Endothelial cell of umbilical vein (primary cell): ENCODE measurements at regions not wholly inside any gene's neighbourhood (a gene's known extent, or its start where the extent isn't known, plus 50 kb on each side); places are given as distances from the start of the nearest gene placed in this dataset.

ENCODE experiments used
- BruUV-seq: library from RNA; stranded (reverse); fragments of 400-500 nt; replicated peaks from 2 replicates; lab custom pipeline; 2021; lab: Mats Ljungman, UMichigan
- CTCF ChIA-PET: fragments of 300-600, 350-600 bp; sonication (Branson Sonifier 250); formaldehyde crosslinking; loops from one replicate; lab custom pipeline; 2021; ENCODE audit warnings: antibody characterized with exemption, inconsistent platforms; lab: Charles Lee
- POLR2A ChIA-PET: fragments of 300-600, 350-600 bp; sonication (Branson Sonifier 250); formaldehyde crosslinking; loops from one replicate; lab custom pipeline; 2021; ENCODE audit warnings: antibody characterized with exemption, inconsistent platforms; lab: Charles Lee
- DNase-seq: peaks from one replicate; pipeline ENCODE4 v3.0.0-alpha.2; 2011; ENCODE audit warnings: low read depth, low spot score
- FAIRE-seq: peaks from 2 replicates; lab custom pipeline; 2011; peaks lifted over from hg19 to GRCh38; lab: Jason Lieb, UNC
- H2AFZ ChIP-seq: 2 replicates; pipeline ENCODE4 v1.6.0; 2012; ENCODE audit warnings: low read depth, low read length, control low read depth, inconsistent platforms
- H3K27ac ChIP-seq: 2 replicates; pipeline ENCODE4 v1.5.1; 2011; ENCODE audit warnings: low read depth, mild to moderate bottlenecking, control low read depth, low read length, moderate library complexity; ENCODE audit not compliant: insufficient read depth
- H3K27me3 ChIP-seq, 2 experiments: 2 replicates each; pipeline versions ENCODE4 v1.6.0 to v1.6.1; 2011; ENCODE audit warnings: low read length in 2 of 2, mixed read lengths in 1 of 2; ENCODE audit not compliant: control insufficient read depth in 2 of 2, insufficient read depth in 2 of 2
- H3K36me3 ChIP-seq, 2 experiments: 2 replicates in 1 of 2; 3 replicates in 1 of 2; pipeline ENCODE4 v1.5.1; 2011; ENCODE audit warnings: low read length in 2 of 2, mild to moderate bottlenecking in 1 of 2, moderate library complexity in 1 of 2; ENCODE audit not compliant: control insufficient read depth in 2 of 2, insufficient read depth in 2 of 2; ENCODE audit errors: extremely low read depth in 1 of 2
- H3K4me1 ChIP-seq: 3 replicates; pipeline ENCODE4 v1.5.1; 2011; ENCODE audit warnings: mild to moderate bottlenecking, low read length; ENCODE audit not compliant: control insufficient read depth, insufficient read depth; ENCODE audit errors: extremely low read depth
- H3K4me2 ChIP-seq: 2 replicates; pipeline ENCODE4 v1.6.1; 2011; ENCODE audit warnings: low read length, control low read depth, mixed read lengths; ENCODE audit not compliant: insufficient read depth
- H3K4me3 ChIP-seq, 3 experiments: fragments of 200-600 bp in 1 of 3; sonication (generic), shearing (Covaris generic) in 1 of 3; replicated peaks in 1 of 3; 2 replicates each; pipeline ENCODE4 v1.5.1; 2011 to 2016; ENCODE audit warnings: control low read depth in 3 of 3, low read length in 3 of 3, mild to moderate bottlenecking in 2 of 3, inconsistent platforms in 1 of 3, low read depth in 1 of 3, moderate library complexity in 1 of 3; ENCODE audit not compliant: insufficient read depth in 1 of 3
- H3K79me2 ChIP-seq: 2 replicates; pipeline ENCODE4 v1.6.0; 2012; ENCODE audit warnings: low read length, inconsistent platforms; ENCODE audit not compliant: control insufficient read depth, insufficient read depth
- H3K9ac ChIP-seq: replicated peaks from 2 replicates; pipeline ENCODE3; 2011; ENCODE audit warnings: low read length, control low read depth; ENCODE audit not compliant: insufficient read depth; ENCODE audit errors: extremely low read depth
- H3K9me1 ChIP-seq: replicated peaks from 3 replicates; pipeline ENCODE4 v1.6.0; 2011; ENCODE audit warnings: mild to moderate bottlenecking, low read length; ENCODE audit not compliant: control insufficient read depth, insufficient read depth; ENCODE audit errors: extremely low read depth
- H3K9me3 ChIP-seq: replicated peaks from 2 replicates; pipeline ENCODE4 v1.5.1; 2012; ENCODE audit warnings: low read length, inconsistent platforms; ENCODE audit not compliant: control insufficient read depth, insufficient read depth
- H4K20me1 ChIP-seq: replicated peaks from 2 replicates; pipeline ENCODE3; 2011; ENCODE audit warnings: mild to moderate bottlenecking, low read length; ENCODE audit not compliant: control insufficient read depth, insufficient read depth; ENCODE audit errors: extremely low read depth
- CTCF ChIP-seq, 2 donors: IDR thresholded peaks; 1 replicate in 1 of 2; 2 replicates in 1 of 2; pipeline ENCODE4 v1.5.1; 2011; ENCODE audit warnings: low read length in 2 of 2, mild to moderate bottlenecking in 2 of 2, moderate library complexity in 2 of 2, control low read depth in 1 of 2, inconsistent platforms in 1 of 2, low read depth in 1 of 2; ENCODE audit not compliant: insufficient read depth in 1 of 2; ENCODE audit errors: extremely low read depth in 1 of 2
- EZH2 ChIP-seq: IDR thresholded peaks from 2 replicates; pipeline ENCODE4 v1.6.1; 2012; ENCODE audit warnings: borderline replicate concordance, low read depth, mild to moderate bottlenecking, moderate library complexity, low read length, inconsistent platforms; ENCODE audit not compliant: severe bottlenecking
- FOS ChIP-seq: IDR thresholded peaks from 2 replicates; pipeline ENCODE4 v1.6.1; 2011; ENCODE audit warnings: mild to moderate bottlenecking, low read length, moderate library complexity, borderline replicate concordance; ENCODE audit not compliant: insufficient read depth
- GATA2 ChIP-seq: IDR thresholded peaks from 2 replicates; pipeline ENCODE4 v1.7.0; 2011; ENCODE audit warnings: low read depth, mild to moderate bottlenecking, moderate library complexity, mixed read lengths, low read length; ENCODE audit not compliant: insufficient read length, insufficient read depth
- JUN ChIP-seq: IDR thresholded peaks from 2 replicates; pipeline ENCODE4 v1.6.1; 2011; ENCODE audit warnings: borderline replicate concordance, low read depth; ENCODE audit not compliant: insufficient read length, insufficient read depth
- MAX ChIP-seq: IDR thresholded peaks from 2 replicates; pipeline ENCODE4 v1.6.1; 2011; ENCODE audit not compliant: insufficient read depth, insufficient read length
- MYC ChIP-seq: IDR thresholded peaks from one replicate; pipeline ENCODE4 v1.6.1; 2011; ENCODE audit warnings: mild to moderate bottlenecking, low read depth, low read length
- POLR2A ChIP-seq: IDR thresholded peaks from 2 replicates; pipeline ENCODE4 v1.6.1; 2012; ENCODE audit warnings: low read depth, mild to moderate bottlenecking, control low read depth, low read length
- POLR2AphosphoS5 ChIP-seq: IDR thresholded peaks from 2 replicates; pipeline ENCODE4 v1.6.1; 2012; ENCODE audit warnings: low read depth, mild to moderate bottlenecking, control low read depth, low read length, moderate library complexity; ENCODE audit not compliant: insufficient read depth
- dilution Hi-C: fragments of 300-500 bp; cut with MboI; formaldehyde crosslinking; loops from one replicate; pipeline ENCODE4 v1.15.0; 2019; ENCODE audit warnings: low sequenced_read_pairs; ENCODE audit not compliant: extremely low pct_ligation_motif_present
- intact Hi-C: fragments of 100-400 bp; cut with micrococcal nuclease; formaldehyde crosslinking; loops from one replicate; pipeline ENCODE4 v1.10.0; 2022

DNA sequence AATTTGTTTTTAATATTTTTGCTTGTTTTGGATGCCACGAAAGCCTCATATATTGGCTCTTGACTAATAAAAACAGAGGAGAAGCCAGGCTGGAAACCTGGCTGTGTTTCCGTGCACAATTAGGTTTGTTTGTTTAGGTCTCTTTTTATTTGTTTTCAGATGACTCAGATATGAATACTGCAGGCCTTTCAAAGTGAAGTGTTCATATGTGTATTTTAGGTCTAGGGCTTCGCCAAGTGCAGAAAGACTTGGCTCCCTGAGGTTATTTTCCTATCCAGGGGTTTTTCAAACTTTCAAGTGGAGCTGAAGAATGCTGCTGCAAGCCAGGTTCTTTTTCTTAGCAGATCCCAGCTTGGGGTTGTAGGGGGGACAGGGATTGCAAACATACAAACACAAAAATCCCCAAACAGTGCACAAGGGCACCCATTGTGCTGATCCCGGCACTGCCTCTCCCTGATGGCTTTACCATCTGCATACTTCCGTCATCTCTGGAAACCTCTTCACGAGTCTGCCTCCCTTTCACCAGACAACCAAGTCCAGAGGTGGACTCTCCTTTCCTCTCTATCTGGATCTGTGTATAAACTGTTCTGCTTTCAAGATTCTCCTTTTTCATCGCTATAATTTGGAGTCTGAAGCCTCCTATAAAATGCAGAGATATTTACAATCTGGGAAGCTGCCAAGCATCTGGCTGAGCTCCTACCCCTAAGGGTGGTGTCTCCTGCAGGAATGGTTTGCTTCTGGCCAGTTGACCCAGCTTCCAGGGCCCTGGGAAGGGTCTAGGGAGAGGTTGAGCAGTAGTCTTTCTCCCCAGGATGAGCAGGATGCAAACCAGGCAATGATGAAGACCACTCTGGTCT lies 108.6 kb downstream of the SMIM20 start:
- H4K20me1 ChIP-seq, result no peaks in the 10 kb centered on the region
- peaks cover 5% of the 10 kb centered on the region for H3K4me1 ChIP-seq
- H3K79me2 ChIP-seq, result no peaks in the 10 kb centered on the region
- peaks cover 0 to 4% of the 10 kb centered on the region in 2 experiments for H3K27me3 ChIP-seq
- H3K4me2 ChIP-seq, result peak overlapping the region; percentile 72
- peak overlapping the region; percentile 10 for H2AFZ ChIP-seq
- dilution Hi-C loops, result no loop called here
- TF ChIP-seq CTCF (IDR thresholded peaks at IDR 0.05; ENCODE audit: extremely low read depth in 1 of 2, insufficient read depth in 1 of 2, low read depth in 1 of 2, low read length in 2 of 2) (no peak), POLR2AphosphoS5 (no peak), FOS (no peak), POLR2A (no peak), EZH2 (no peak), GATA2 (no peak), MYC (no peak), MAX (no peak), JUN (no peak)
- no TSS peak for BruUV-seq
- H3K9me1 ChIP-seq, result no peaks in the 10 kb centered on the region
- H3K36me3 ChIP-seq, result no peaks in the 10 kb centered on the region
- no peak overlapping the region for H3K27ac ChIP-seq
- POLR2A ChIA-PET, result no interaction called here
- H3K4me3 ChIP-seq, result peak overlapping the region in 1 of 3 experiments; percentile 18
- no peaks in the 10 kb centered on the region for H3K9me3 ChIP-seq
- intact Hi-C loops, result no loop called here
- FAIRE-seq (no peak), DNase-seq (peak; percentile 45)
- H3K9ac ChIP-seq, result no peak overlapping the region
- CTCF ChIA-PET, result interaction anchor here (1.4 kb wide), 1 partner anchor 35 kb away, joined by 4 read pairs; no protein-coding TSS in a partner anchor
